ENCODE measurements at regions not wholly inside any gene's neighbourhood (a gene's known extent, or its start where the extent isn't known, plus 50 kb on each side); places are given as distances from the start of the nearest gene placed in this dataset.

DNA sequence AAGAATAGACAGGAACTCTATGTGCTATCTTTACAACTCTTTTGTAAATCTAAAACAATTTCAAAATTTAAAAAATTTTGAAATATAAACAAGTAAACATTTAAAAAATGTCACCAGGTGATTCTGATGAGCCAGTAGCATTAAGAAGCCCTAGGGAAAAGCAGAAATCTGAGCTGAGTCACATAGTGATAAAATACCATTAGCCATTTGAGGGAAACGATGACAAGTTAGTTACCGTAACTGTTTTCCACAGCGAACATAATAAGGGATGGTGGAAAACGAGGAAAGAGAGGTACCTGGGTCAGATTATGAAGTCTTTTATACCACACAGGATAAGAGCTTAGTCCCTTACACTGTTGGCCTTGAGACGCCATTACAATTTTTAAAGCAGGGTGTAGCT is 55.5 kb downstream of the PRR15 start:
- no peak overlapping the region for H3K4me3 ChIP-seq (replicated peaks; ENCODE audit: low read depth, low read length)
- H3K36me3 ChIP-seq (ENCODE audit: control insufficient read depth, insufficient read depth, low read length), result no peaks in the 10 kb centered on the region
- no peak for DNase-seq (ENCODE audit: extremely low read depth, insufficient read length)
- H3K27me3 ChIP-seq (replicated peaks; ENCODE audit: control insufficient read depth, insufficient read depth, low read length), result no peaks in the 10 kb centered on the region
- TF ChIP-seq, protein P1, sequence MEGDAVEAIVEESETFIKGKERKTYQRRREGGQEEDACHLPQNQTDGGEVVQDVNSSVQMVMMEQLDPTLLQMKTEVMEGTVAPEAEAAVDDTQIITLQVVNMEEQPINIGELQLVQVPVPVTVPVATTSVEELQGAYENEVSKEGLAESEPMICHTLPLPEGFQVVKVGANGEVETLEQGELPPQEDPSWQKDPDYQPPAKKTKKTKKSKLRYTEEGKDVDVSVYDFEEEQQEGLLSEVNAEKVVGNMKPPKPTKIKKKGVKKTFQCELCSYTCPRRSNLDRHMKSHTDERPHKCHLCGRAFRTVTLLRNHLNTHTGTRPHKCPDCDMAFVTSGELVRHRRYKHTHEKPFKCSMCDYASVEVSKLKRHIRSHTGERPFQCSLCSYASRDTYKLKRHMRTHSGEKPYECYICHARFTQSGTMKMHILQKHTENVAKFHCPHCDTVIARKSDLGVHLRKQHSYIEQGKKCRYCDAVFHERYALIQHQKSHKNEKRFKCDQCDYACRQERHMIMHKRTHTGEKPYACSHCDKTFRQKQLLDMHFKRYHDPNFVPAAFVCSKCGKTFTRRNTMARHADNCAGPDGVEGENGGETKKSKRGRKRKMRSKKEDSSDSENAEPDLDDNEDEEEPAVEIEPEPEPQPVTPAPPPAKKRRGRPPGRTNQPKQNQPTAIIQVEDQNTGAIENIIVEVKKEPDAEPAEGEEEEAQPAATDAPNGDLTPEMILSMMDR (IDR thresholded peaks at IDR 0.05; ENCODE audit: insufficient read depth, low read length, poor library complexity, severe bottlenecking), result no peak

DNA sequence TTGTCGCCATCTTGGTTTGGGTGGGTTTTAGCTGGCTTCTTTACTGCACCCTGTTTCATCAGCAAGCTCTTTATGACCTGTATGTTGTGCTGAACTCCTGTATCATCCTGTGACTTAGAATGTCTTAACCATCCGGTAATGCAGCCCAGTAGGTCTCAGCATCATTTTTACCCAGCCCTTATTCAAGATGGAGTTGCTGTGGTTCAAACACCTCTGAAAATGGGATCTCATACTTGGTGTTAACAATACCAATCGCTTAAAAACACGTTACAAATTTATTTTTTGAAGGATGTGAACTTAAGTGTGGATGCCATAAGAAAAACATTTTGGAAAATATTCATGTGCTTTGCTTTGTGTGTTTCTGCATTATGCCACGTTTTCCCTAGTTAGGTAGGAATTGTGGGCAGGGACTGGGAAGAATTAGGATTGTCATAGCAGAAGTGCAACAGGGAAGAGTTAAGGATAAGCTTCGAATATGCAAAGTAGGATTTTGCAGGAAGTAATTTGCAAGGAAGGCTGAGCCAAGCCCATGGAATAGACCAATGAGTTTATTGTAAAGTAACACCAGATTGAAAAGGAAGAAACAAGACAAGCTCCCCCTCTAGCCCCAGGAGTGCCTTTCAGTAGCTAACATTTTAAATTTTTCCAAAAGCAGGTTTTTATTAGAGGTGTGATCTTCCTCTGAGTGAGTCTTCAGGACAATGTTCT is 56.4 kb downstream of the PRR15 start:
- no peak overlapping the region for H3K4me3 ChIP-seq (replicated peaks; ENCODE audit: low read depth, low read length)
- H3K36me3 ChIP-seq (ENCODE audit: control insufficient read depth, insufficient read depth, low read length), result no peaks in the 10 kb centered on the region
- no peaks in the 10 kb centered on the region for H3K27me3 ChIP-seq (replicated peaks; ENCODE audit: control insufficient read depth, insufficient read depth, low read length)
- TF ChIP-seq, protein P1 (IDR thresholded peaks at IDR 0.05; ENCODE audit: insufficient read depth, low read length, poor library complexity, severe bottlenecking), result no peak
- DNase-seq (ENCODE audit: extremely low read depth, insufficient read length), result no peak

DNA sequence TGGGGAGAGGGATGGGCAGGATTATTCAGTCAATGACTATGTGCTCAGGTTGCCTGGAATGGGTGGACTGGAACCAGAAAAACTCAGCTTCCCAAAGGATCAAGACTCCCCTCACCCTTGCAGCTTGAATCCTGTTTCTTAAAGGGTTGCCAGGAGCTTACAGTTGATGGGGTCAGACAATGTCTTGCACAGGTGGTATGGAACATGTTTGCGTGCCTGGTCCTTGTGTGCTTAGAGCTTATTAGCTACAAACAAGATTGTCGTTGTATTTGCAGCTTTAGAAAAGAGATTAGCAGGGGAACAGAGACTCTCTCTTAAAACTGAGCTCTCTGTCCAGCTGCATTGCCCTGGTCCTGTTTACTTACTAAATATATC is 56.9 kb downstream of the PRR15 start:
- no peaks in the 10 kb centered on the region for H3K27me3 ChIP-seq (replicated peaks; ENCODE audit: control insufficient read depth, insufficient read depth, low read length)
- no peak overlapping the region for H3K4me3 ChIP-seq (replicated peaks; ENCODE audit: low read depth, low read length)
- DNase-seq (ENCODE audit: extremely low read depth, insufficient read length), result no peak
- no peaks in the 10 kb centered on the region for H3K36me3 ChIP-seq (ENCODE audit: control insufficient read depth, insufficient read depth, low read length)
- TF ChIP-seq, protein P1 (IDR thresholded peaks at IDR 0.05; ENCODE audit: insufficient read depth, low read length, poor library complexity, severe bottlenecking), result no peak

DNA sequence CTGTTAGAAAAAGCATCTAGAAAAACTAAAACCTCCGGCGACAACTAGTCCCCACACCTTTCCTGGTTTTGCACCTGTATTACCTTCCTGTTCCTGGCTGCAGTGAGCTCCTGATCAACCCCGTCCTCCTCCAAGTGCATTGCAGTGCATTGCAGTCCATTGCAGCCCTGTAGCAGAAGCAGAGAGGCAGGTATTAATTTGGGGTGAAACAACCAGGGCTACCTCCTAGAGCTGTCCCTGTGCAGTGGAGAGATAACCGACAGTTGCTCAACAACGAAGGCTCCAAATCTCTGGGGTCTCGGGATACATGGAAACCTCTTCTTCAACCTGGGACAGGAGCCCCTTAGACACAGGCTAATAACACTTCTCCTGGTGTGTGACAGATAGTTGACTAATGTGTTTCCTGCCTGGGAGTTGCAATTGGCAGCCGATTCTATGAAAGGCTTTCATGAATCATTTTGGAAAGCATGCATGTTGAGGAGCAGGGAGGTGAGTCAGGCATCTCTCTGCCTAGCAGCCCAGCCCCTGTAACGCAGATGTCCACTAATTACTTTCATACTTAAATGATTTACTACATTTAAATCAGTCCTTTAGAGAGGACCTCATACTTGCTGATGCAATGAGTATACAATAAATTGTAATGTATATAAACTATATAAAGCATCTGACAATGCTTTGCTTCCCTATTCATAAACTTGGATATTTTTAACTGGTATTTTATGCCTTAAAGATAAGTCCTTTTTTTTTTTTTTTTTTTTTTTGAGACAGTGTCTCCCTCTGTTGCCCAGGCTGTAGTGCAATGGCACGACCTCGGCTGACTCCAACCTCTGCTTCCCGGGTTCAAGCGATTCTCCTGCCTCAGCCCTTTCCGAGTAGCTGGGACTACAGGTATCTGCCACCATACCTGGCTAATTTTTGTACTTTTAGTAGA is 59.0 kb downstream of the PRR15 start:
- Histone ChIP-seq H3K36me3 (ENCODE audit: control insufficient read depth, insufficient read depth, low read length) (no peaks in the 10 kb centered on the region), H3K4me3 (replicated peaks; ENCODE audit: low read depth, low read length) (no peak overlapping the region), H3K27me3 (replicated peaks; ENCODE audit: control insufficient read depth, insufficient read depth, low read length) (0 out of 2 replicates have a peak, but pooled peaks cover 2% of the 10 kb centered on the region)
- DNase-seq (ENCODE audit: extremely low read depth, insufficient read length), result no peak
- TF ChIP-seq, protein P1 (IDR thresholded peaks at IDR 0.05; ENCODE audit: insufficient read depth, low read length, poor library complexity, severe bottlenecking), result no peak

DNA sequence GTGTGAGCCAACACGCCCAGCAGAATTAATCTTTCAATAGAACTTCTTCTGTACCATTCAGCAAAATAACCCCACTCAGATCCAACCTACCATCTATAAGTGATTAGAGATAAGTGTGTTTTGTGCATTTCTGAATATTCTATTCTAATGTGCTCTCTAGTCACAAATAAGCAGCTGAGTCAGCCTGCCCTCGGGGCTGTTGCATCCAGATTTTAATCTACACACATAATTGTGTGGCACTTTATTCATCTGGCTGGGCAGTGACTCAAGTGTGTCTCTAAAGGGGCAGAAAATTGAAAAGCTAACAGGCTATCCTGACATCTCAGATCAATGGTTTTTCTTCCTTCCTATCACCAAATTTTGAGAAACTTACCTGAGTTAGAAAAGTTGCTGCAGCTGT is 60.3 kb downstream of the PRR15 start:
- TF ChIP-seq, protein P1 (IDR thresholded peaks at IDR 0.05; ENCODE audit: insufficient read depth, low read length, poor library complexity, severe bottlenecking), result no peak
- H3K27me3 ChIP-seq (replicated peaks; ENCODE audit: control insufficient read depth, insufficient read depth, low read length), result 0 out of 2 replicates have a peak, but pooled peaks cover 2% of the 10 kb centered on the region
- H3K4me3 ChIP-seq (replicated peaks; ENCODE audit: low read depth, low read length), result no peak overlapping the region
- no peaks in the 10 kb centered on the region for H3K36me3 ChIP-seq (ENCODE audit: control insufficient read depth, insufficient read depth, low read length)
- no peak for DNase-seq (ENCODE audit: extremely low read depth, insufficient read length)
